ENCODE measurements at regions not wholly inside any gene's neighbourhood (a gene's known extent, or its start where the extent isn't known, plus 50 kb on each side); places are given as distances from the start of the nearest gene placed in this dataset.

GRCh38 chr20:43304598-43304997, 114.9 kb upstream of the PTPRT start:
- H3K9me3 ChIP-seq = peaks cover 25% of the 10 kb centered on the region
- Mint-ChIP-seq H3K9me3 (ENCODE audit: unreplicated experiment) (peaks cover 9% of the 10 kb centered on the region), H3K27me3 (ENCODE audit: insufficient read depth, unreplicated experiment) (peaks cover 3% of the 10 kb centered on the region), H3K27ac (ENCODE audit: unreplicated experiment) (no peak overlapping the region), H3K4me1 (ENCODE audit: low read depth, unreplicated experiment) (no peaks in the 10 kb centered on the region), H3K36me3 (ENCODE audit: insufficient read depth, unreplicated experiment) (no peaks in the 10 kb centered on the region), H3K4me3 (ENCODE audit: unreplicated experiment) (no peak overlapping the region)
- H3K36me3 ChIP-seq (ENCODE audit: control insufficient read depth, insufficient read depth, low read length) = no peaks in the 10 kb centered on the region
- BruUV-seq (replicated peaks) = no TSS peak
- no peak for TF ChIP-seq CTCF (IDR thresholded peaks at IDR 0.05; ENCODE audit: insufficient read depth in 1 of 2, low read depth in 1 of 2, low read length in 1 of 2, severe bottlenecking in 1 of 2, unreplicated experiment in 1 of 2)
- H3K27me3 ChIP-seq (replicated peaks; ENCODE audit: control insufficient read depth, insufficient read depth, low read length) = no peaks in the 10 kb centered on the region
- POLR2A ChIA-PET = no interaction called here
- intact Hi-C loops (cut with micrococcal nuclease; ENCODE audit: unreplicated experiment) = no loop called here
- no peak overlapping the region for H3K4me3 ChIP-seq (ENCODE audit: low read depth, low read length)
- no peak for DNase-seq
- no peaks in the 10 kb centered on the region for H3K4me1 ChIP-seq
- CTCF ChIA-PET = no interaction called here

- TF ChIP-seq CTCF (IDR thresholded peaks at IDR 0.05; ENCODE audit: insufficient read depth in 1 of 2, low read depth in 1 of 2, low read length in 1 of 2, severe bottlenecking in 1 of 2, unreplicated experiment in 1 of 2) = no peak
- peaks cover 7% of the 10 kb centered on the region for H3K27me3 Mint-ChIP-seq (ENCODE audit: insufficient read depth, unreplicated experiment)
- CTCF ChIA-PET = no interaction called here
- no peaks in the 10 kb centered on the region for H3K4me1 Mint-ChIP-seq (ENCODE audit: low read depth, unreplicated experiment)
- no peaks in the 10 kb centered on the region for H3K9me3 Mint-ChIP-seq (ENCODE audit: unreplicated experiment)
- POLR2A ChIA-PET = no interaction called here
- no peaks in the 10 kb centered on the region for H3K36me3 Mint-ChIP-seq (ENCODE audit: insufficient read depth, unreplicated experiment)
- no TSS peak for BruUV-seq (replicated peaks)
- no peaks in the 10 kb centered on the region for H3K36me3 ChIP-seq (ENCODE audit: control insufficient read depth, insufficient read depth, low read length)
- peaks cover 11% of the 10 kb centered on the region; the same call in 1 of the 2 replicates for H3K9me3 ChIP-seq
- H3K4me3 ChIP-seq (ENCODE audit: low read depth, low read length) = no peak overlapping the region
- intact Hi-C loops (cut with micrococcal nuclease; ENCODE audit: unreplicated experiment) = no loop called here
- no peak overlapping the region for H3K4me3 Mint-ChIP-seq (ENCODE audit: unreplicated experiment)
- H3K4me1 ChIP-seq = no peaks in the 10 kb centered on the region
- H3K27me3 ChIP-seq (replicated peaks; ENCODE audit: control insufficient read depth, insufficient read depth, low read length) = no peaks in the 10 kb centered on the region
- no peak for DNase-seq
- no peak overlapping the region for H3K27ac Mint-ChIP-seq (ENCODE audit: unreplicated experiment)
These were observed 113.2 kb upstream of the PTPRT start for GRCh38 chr20:43302936-43303335.

DNA sequence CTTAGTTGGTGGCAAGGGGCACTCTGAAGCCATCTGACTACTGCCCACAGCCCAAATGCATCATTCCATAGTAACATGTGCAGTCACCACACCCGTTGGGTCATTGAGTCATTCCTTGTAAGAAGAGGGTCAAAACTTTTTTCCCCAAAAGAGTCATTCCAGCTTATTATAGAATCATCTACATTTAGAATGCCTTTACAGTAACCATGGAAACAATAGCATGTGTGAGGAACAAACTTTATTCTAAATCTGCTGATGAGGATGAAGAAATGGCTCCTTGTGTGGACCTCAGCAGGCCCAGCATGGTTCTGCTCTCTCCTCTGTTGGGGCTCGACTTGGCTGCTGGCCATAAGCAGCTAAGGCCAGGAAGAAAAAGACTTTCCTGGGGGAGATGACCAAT, 111.2 kb upstream of the PTPRT start:
- Histone ChIP-seq H3K9me3 (peaks cover 6% of the 10 kb centered on the region; the same call in 1 of the 2 replicates), H3K4me1 (no peaks in the 10 kb centered on the region), H3K27me3 (replicated peaks; ENCODE audit: control insufficient read depth, insufficient read depth, low read length) (no peaks in the 10 kb centered on the region), H3K4me3 (ENCODE audit: low read depth, low read length) (no peak overlapping the region), H3K36me3 (ENCODE audit: control insufficient read depth, insufficient read depth, low read length) (no peaks in the 10 kb centered on the region)
- no peaks in the 10 kb centered on the region for H3K36me3 Mint-ChIP-seq (ENCODE audit: insufficient read depth, unreplicated experiment)
- BruUV-seq (replicated peaks) = no TSS peak
- TF ChIP-seq CTCF (IDR thresholded peaks at IDR 0.05; ENCODE audit: insufficient read depth in 1 of 2, low read depth in 1 of 2, low read length in 1 of 2, severe bottlenecking in 1 of 2, unreplicated experiment in 1 of 2) = no peak
- intact Hi-C loops (cut with micrococcal nuclease; ENCODE audit: unreplicated experiment) = no loop called here
- peaks cover 13% of the 10 kb centered on the region for H3K27me3 Mint-ChIP-seq (ENCODE audit: insufficient read depth, unreplicated experiment)
- H3K4me3 Mint-ChIP-seq (ENCODE audit: unreplicated experiment) = no peak overlapping the region
- ChIA-PET CTCF (no interaction called here), POLR2A (no interaction called here)
- H3K9me3 Mint-ChIP-seq (ENCODE audit: unreplicated experiment) = no peaks in the 10 kb centered on the region
- no peak for DNase-seq
- H3K4me1 Mint-ChIP-seq (ENCODE audit: low read depth, unreplicated experiment) = no peaks in the 10 kb centered on the region
- H3K27ac Mint-ChIP-seq (ENCODE audit: unreplicated experiment) = no peak overlapping the region

Data from Caco-2 (cell line).